Gastrocnemius medialis (tissue), 4 donors: ENCODE measurements at regions not wholly inside any gene's neighbourhood (a gene's known extent, or its start where the extent isn't known, plus 50 kb on each side); places are given as distances from the start of the nearest gene placed in this dataset.

Source experiments
- CTCF ChIP-seq, 5 experiments: fragments of 450-650 bp in 3 of 5; fragments of 200-600 bp in 2 of 5; sonication (generic) in 2 of 5; IDR thresholded peaks in 4 of 5; conservative IDR thresholded peaks in 1 of 5; 1 replicate in 4 of 5; 2 replicates in 1 of 5; pipeline ENCODE4 v1.5.1; 2016 to 2019; ENCODE audit warnings: antibody characterized with exemption in 5 of 5, mild to moderate bottlenecking in 3 of 5, moderate library complexity in 3 of 5
- POLR2A ChIP-seq, 2 donors: fragments of 450-650 bp; IDR thresholded peaks; one replicate each; pipeline ENCODE4 v1.6.1; 2017; ENCODE audit warnings: antibody characterized with exemption in 2 of 2, mild to moderate bottlenecking in 2 of 2, moderate library complexity in 2 of 2

GRCh38 chr17:77070888-77071279 is 69.9 kb upstream of the SEC14L1 start:
- TF ChIP-seq POLR2A (IDR thresholded peaks at IDR 0.05) = no peak
- no peak for TF ChIP-seq CTCF (IDR thresholded peaks at IDR 0.05 in 4 of 5, conservative IDR thresholded peaks at IDR 0.05 in 1 of 5)
